GM12878 (cell line): ENCODE measurements at regions not wholly inside any gene's neighbourhood (a gene's known extent, or its start where the extent isn't known, plus 50 kb on each side); places are given as distances from the start of the nearest gene placed in this dataset.

Experiments
- BCLAF1 ChIP-seq: fragments of 450-650 bp; IDR thresholded peaks from 2 replicates; pipeline ENCODE4 v1.6.1; 2017; ENCODE audit warnings: antibody characterized with exemption, mild to moderate bottlenecking, moderate library complexity
- CTCF ChIP-seq, 3 experiments: IDR thresholded peaks in 2 of 3; conservative IDR thresholded peaks in 1 of 3; 2 replicates each; pipeline ENCODE4 v1.5.1; 2011; ENCODE audit warnings: low read depth in 3 of 3, low read length in 3 of 3, mild to moderate bottlenecking in 3 of 3, control low read depth in 2 of 3, moderate library complexity in 2 of 3, inconsistent platforms in 1 of 3, mixed read lengths in 1 of 3; ENCODE audit not compliant: control insufficient read depth in 2 of 3, insufficient read depth in 1 of 3; ENCODE audit errors: extremely low read depth in 1 of 3
- EZH2 ChIP-seq: IDR thresholded peaks from 2 replicates; pipeline ENCODE4 v1.6.1; 2012; ENCODE audit warnings: low read depth, mild to moderate bottlenecking, control low read depth, inconsistent platforms, low read length, borderline replicate concordance; ENCODE audit not compliant: control insufficient read depth
- MEF2A ChIP-seq: IDR thresholded peaks from 2 replicates; pipeline ENCODE4 v1.6.1; 2011; ENCODE audit warnings: low read depth, mild to moderate bottlenecking, low read length, moderate library complexity; ENCODE audit not compliant: insufficient read depth
- NR2C2 ChIP-seq: IDR thresholded peaks from 2 replicates; pipeline ENCODE4 v1.6.1; 2011; ENCODE audit warnings: borderline replicate concordance, low read depth; ENCODE audit not compliant: control insufficient read depth, insufficient read length
- PKNOX1 ChIP-seq: fragments of 450-650 bp; IDR thresholded peaks from 2 replicates; pipeline ENCODE4 v1.6.1; 2016; ENCODE audit warnings: mild to moderate bottlenecking
- POLR2AphosphoS5 ChIP-seq: IDR thresholded peaks from 2 replicates; pipeline ENCODE4 v1.6.1; 2011; ENCODE audit warnings: mild to moderate bottlenecking, low read length, inconsistent platforms
- SKIL ChIP-seq: fragments of 450-650 bp; IDR thresholded peaks from 2 replicates; pipeline ENCODE4 v1.6.1; 2017; ENCODE audit warnings: mild to moderate bottlenecking, low read depth, inconsistent platforms; ENCODE audit not compliant: poor library complexity, severe bottlenecking

GRCh38 chr6:78132671-78133410 is 480.0 kb downstream of the MEI4 start:
- TF ChIP-seq EZH2 (no peak), SKIL (no peak), CTCF (IDR thresholded peaks at IDR 0.05 in 2 of 3, conservative IDR thresholded peaks at IDR 0.05 in 1 of 3; ENCODE audit: control insufficient read depth in 2 of 3, extremely low read depth in 1 of 3, insufficient read depth in 1 of 3, low read depth in 3 of 3, low read length in 3 of 3) (no peak), MEF2A (no peak), PKNOX1 (no peak), BCLAF1 (no peak), POLR2AphosphoS5 (no peak), NR2C2 (no peak)
